ENCODE measurements at regions not wholly inside any gene's neighbourhood (a gene's known extent, or its start where the extent isn't known, plus 50 kb on each side); places are given as distances from the start of the nearest gene placed in this dataset.

DNA sequence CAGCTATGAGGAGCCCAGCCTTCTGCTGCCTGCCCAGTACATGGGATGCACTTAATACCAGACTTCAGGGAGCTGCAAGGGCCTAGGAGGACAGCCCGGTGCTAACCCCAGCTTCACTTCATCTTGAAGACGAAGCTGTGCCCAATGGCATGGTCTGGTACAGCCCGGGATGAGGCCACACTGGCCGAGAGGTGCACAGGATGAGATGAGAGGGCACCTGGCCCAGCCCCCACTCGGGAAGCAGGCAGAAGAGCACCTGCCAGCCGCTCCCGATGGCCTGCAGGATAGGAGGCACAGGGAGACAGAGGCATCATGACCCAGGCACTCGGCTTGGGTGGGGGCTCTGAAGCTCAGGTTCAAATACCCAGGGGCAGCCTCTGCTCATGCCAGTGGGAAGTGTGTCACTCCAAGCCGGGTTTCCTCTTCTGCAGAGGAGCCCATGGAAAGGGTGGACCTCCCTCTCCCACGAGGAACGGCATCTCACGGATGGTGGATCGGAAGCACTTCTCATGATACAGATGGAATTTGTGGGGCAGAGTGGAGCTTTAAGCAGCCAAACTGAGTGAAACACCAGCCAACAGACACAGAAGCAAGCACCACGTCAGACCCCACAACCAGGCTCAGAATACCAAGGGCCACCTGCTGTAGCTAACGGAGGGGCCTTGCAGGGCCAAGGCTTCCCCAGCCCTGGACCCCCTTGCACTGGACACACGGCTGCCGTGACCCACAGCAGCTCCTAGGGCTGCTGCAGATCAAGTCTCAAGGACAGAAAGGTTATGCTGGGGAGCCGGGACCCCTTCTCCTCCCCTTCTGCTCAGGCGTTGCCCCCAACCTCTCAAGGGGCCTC lies 875.2 kb downstream of the BRD1 start:
- no peaks in the 10 kb centered on the region for H3K4me1 ChIP-seq (ENCODE audit: insufficient read depth, low read length)
- H3K27me3 ChIP-seq (ENCODE audit: control insufficient read depth in 1 of 2, insufficient read depth in 2 of 2, low read length in 2 of 2): peaks cover 0 to 4% of the 10 kb centered on the region in 2 donors
- no peak overlapping the region for H3K27ac ChIP-seq (ENCODE audit: low read depth, low read length)
- no peak overlapping the region for H3K9ac ChIP-seq (ENCODE audit: low read length)
- H3K36me3 ChIP-seq (ENCODE audit: insufficient read depth, low read length): no peaks in the 10 kb centered on the region
- H3K9me3 ChIP-seq (ENCODE audit: low read length): no peaks in the 10 kb centered on the region
- H3K4me3 ChIP-seq (ENCODE audit: low read depth in 1 of 2, low read length in 2 of 2): no peak overlapping the region

DNA sequence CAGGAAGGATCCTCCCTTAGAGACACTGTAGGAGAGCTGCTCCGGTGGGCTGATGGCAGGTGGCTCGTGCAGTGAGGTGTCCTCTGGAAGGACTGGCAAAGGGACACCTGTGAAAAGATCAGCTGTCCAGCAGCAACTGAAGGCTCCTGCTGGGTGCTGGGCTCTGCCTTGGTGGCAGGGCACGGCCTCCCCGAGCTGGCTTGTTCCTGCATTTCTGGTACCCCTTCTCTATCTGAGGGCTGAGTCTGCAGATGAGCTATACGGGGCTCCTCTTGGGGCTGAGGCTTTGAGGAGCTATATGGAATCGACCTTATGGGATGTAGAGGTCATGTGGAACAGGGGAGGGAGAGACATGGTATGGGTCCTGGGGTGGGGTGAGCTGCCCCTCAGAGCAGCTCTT lies 875.8 kb downstream of the BRD1 start:
- Histone ChIP-seq H3K9ac (ENCODE audit: low read length) (no peak overlapping the region), H3K4me3 (ENCODE audit: low read depth in 1 of 2, low read length in 2 of 2) (no peak overlapping the region), H3K36me3 (ENCODE audit: insufficient read depth, low read length) (no peaks in the 10 kb centered on the region), H3K27me3 (ENCODE audit: control insufficient read depth in 1 of 2, insufficient read depth in 2 of 2, low read length in 2 of 2) (peaks cover 0 to 4% of the 10 kb centered on the region in 2 donors), H3K9me3 (ENCODE audit: low read length) (no peaks in the 10 kb centered on the region), H3K4me1 (ENCODE audit: insufficient read depth, low read length) (no peaks in the 10 kb centered on the region), H3K27ac (ENCODE audit: low read depth, low read length) (no peak overlapping the region)

GRCh38 chr22:48950151-48950915 lies 877.3 kb downstream of the BRD1 start:
- no peak overlapping the region for H3K4me3 ChIP-seq (ENCODE audit: low read depth in 1 of 2, low read length in 2 of 2)

DNA sequence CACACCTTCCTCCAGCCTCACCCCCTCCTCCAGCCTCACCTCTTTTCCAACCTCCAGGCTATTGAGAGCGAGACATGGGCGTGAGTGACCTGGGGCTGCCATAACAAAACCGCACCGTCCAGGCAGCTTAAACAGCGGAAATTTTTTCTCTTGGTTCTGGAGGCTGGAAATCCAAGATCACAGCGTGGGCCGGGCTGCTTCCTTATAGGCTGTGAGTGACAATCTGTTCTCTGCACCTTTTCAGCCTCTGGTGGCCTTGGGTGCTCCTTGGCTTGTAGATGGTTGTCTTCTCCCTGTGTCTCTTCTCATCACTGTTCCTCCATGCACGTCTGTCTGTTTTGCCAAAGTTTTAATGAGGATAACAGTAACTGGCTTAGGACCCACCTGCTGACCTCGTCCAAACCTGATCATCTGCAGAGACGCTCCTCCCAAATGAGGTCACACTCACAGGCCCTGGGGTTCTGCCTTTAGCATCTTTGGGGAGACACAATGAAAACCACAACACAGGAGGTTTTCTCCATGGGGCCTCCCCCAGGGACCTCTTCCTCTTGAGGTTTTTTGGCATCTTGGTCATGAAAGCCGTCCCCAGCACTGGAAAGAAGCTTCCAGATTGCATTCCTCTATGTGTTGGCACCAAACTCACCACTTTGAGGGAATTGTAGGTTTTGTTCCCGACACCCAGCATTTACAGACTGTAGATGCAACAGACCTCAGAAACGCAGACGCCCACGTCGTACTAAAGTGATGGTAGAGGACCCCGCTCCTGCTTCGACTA lies 878.1 kb downstream of the BRD1 start:
- no peaks in the 10 kb centered on the region for H3K4me1 ChIP-seq (ENCODE audit: insufficient read depth, low read length)
- no peaks in the 10 kb centered on the region for H3K9me3 ChIP-seq (ENCODE audit: low read length)
- H3K27ac ChIP-seq (ENCODE audit: low read depth, low read length): no peak overlapping the region
- H3K27me3 ChIP-seq (ENCODE audit: control insufficient read depth in 1 of 2, insufficient read depth in 2 of 2, low read length in 2 of 2): no peaks in the 10 kb centered on the region
- no peak overlapping the region for H3K9ac ChIP-seq (ENCODE audit: low read length)
- no peaks in the 10 kb centered on the region for H3K36me3 ChIP-seq (ENCODE audit: insufficient read depth, low read length)
- no peak overlapping the region for H3K4me3 ChIP-seq (ENCODE audit: low read depth in 1 of 2, low read length in 2 of 2)

More at GRCh38 chr22:48950151-48950915, 877.3 kb downstream of the BRD1 start:
- peaks cover 0 to 4% of the 10 kb centered on the region in 2 donors for H3K27me3 ChIP-seq (ENCODE audit: control insufficient read depth in 1 of 2, insufficient read depth in 2 of 2, low read length in 2 of 2)
- H3K9me3 ChIP-seq (ENCODE audit: low read length): no peaks in the 10 kb centered on the region
- no peaks in the 10 kb centered on the region for H3K36me3 ChIP-seq (ENCODE audit: insufficient read depth, low read length)
- H3K27ac ChIP-seq (ENCODE audit: low read depth, low read length): no peak overlapping the region
- no peak overlapping the region for H3K9ac ChIP-seq (ENCODE audit: low read length)
- H3K4me1 ChIP-seq (ENCODE audit: insufficient read depth, low read length): no peaks in the 10 kb centered on the region

DNA sequence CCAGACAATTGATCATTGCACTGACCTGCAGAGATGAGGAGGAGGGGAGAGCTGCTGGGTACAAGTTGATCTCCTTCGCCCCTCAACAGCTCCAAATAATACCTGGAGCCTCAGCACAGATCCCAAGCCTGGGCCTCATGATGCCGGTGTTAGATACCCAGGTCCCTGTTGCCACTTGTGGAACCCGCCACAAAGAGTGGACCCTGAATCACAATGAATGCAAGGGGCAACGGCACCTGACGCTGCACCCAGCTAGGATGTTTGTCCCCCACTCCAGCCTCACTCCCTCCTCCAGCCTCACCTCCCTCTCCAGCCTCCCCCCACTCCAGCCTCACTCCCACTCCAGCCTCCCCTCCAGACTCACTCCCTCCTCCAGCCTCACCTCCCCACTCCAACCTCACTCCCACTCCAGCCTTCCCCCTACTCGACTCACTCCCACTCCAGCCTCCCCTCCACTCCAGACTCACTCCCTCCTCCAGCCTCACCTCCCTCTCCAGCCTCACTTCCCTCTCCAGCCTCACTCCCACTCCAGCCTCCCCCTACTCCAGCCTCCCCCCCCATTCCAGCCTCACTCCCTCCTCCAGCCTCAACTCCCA lies 879.0 kb downstream of the BRD1 start:
- Histone ChIP-seq H3K4me1 (ENCODE audit: insufficient read depth, low read length) (no peaks in the 10 kb centered on the region), H3K27ac (ENCODE audit: low read depth, low read length) (no peak overlapping the region), H3K9me3 (ENCODE audit: low read length) (no peaks in the 10 kb centered on the region), H3K9ac (ENCODE audit: low read length) (no peak overlapping the region), H3K4me3 (ENCODE audit: low read depth in 1 of 2, low read length in 2 of 2) (no peak overlapping the region), H3K27me3 (ENCODE audit: control insufficient read depth in 1 of 2, insufficient read depth in 2 of 2, low read length in 2 of 2) (no peaks in the 10 kb centered on the region), H3K36me3 (ENCODE audit: insufficient read depth, low read length) (no peaks in the 10 kb centered on the region)

GRCh38 chr22:48947636-48948035 lies 880.0 kb downstream of the BRD1 start:
- H3K4me3 ChIP-seq (ENCODE audit: low read depth in 1 of 2, low read length in 2 of 2): no peak overlapping the region
- H3K9ac ChIP-seq (ENCODE audit: low read length): no peak overlapping the region
- no peaks in the 10 kb centered on the region for H3K27me3 ChIP-seq (ENCODE audit: control insufficient read depth in 1 of 2, insufficient read depth in 2 of 2, low read length in 2 of 2)
- no peaks in the 10 kb centered on the region for H3K9me3 ChIP-seq (ENCODE audit: low read length)
- H3K4me1 ChIP-seq (ENCODE audit: insufficient read depth, low read length): no peaks in the 10 kb centered on the region
- no peaks in the 10 kb centered on the region for H3K36me3 ChIP-seq (ENCODE audit: insufficient read depth, low read length)
- no peak overlapping the region for H3K27ac ChIP-seq (ENCODE audit: low read depth, low read length)

- no peaks in the 10 kb centered on the region for H3K9me3 ChIP-seq (ENCODE audit: low read length)
- no peak overlapping the region for H3K27ac ChIP-seq (ENCODE audit: low read depth, low read length)
- no peaks in the 10 kb centered on the region for H3K4me1 ChIP-seq (ENCODE audit: insufficient read depth, low read length)
- H3K27me3 ChIP-seq (ENCODE audit: control insufficient read depth in 1 of 2, insufficient read depth in 2 of 2, low read length in 2 of 2): no peaks in the 10 kb centered on the region
- no peak overlapping the region for H3K4me3 ChIP-seq (ENCODE audit: low read depth in 1 of 2, low read length in 2 of 2)
- no peaks in the 10 kb centered on the region for H3K36me3 ChIP-seq (ENCODE audit: insufficient read depth, low read length)
- H3K9ac ChIP-seq (ENCODE audit: low read length): no peak overlapping the region
Observed at GRCh38 chr22:48945621-48946458, 881.8 kb downstream of the BRD1 start.

DNA sequence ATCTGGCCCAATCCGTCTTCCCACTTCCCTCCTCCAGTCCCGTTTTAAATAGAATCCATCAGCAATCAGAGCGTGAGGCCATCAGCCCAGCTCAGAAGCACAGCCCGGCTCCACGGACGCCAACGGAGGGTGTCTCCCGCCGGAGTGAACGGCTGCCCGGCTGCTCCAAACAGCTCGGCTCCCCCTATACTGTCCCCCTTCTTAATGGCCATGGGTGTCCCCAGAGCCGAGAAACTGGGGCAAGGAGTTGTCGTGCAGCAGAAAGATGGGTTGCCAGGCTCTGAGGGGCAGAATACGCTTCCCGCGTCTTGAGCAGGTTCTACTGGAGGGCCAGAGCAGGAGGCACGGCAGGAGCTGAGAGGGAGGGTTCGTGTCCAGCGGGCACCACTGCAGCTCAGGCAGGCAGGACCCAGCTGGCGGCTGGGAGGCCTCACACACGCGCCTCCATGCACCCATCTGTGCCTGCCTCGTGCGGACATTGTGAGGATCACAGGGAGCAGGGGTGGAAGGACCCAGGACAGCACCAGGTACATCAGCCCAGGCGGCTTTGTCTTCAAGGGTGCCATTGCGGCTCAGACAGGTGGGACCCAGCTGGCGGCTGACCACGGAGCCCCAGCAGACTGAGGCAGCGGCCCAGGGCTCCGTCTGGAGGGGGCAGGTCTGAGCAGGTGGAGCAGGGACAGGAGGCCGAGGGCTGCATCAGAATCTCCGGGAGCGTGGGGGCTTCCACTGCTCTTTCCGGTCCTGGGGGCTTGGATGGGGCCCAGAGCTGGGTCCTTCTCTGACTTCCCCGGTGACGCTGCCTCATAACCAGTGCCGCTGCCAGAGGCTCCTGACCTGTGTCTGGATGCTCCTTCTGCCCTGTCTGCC lies 882.7 kb downstream of the BRD1 start:
- H3K4me1 ChIP-seq (ENCODE audit: insufficient read depth, low read length): no peaks in the 10 kb centered on the region
- H3K9ac ChIP-seq (ENCODE audit: low read length): no peak overlapping the region
- no peaks in the 10 kb centered on the region for H3K9me3 ChIP-seq (ENCODE audit: low read length)
- H3K27me3 ChIP-seq (ENCODE audit: control insufficient read depth in 1 of 2, insufficient read depth in 2 of 2, low read length in 2 of 2): no peaks in the 10 kb centered on the region
- H3K36me3 ChIP-seq (ENCODE audit: insufficient read depth, low read length): no peaks in the 10 kb centered on the region
- no peak overlapping the region for H3K4me3 ChIP-seq (ENCODE audit: low read depth in 1 of 2, low read length in 2 of 2)
- H3K27ac ChIP-seq (ENCODE audit: low read depth, low read length): no peak overlapping the region

GRCh38 chr22:48944433-48944750 lies 883.3 kb downstream of the BRD1 start:
- H3K9me3 ChIP-seq (ENCODE audit: low read length): no peaks in the 10 kb centered on the region
- H3K9ac ChIP-seq (ENCODE audit: low read length): no peak overlapping the region
- H3K4me3 ChIP-seq (ENCODE audit: low read depth in 1 of 2, low read length in 2 of 2): no peak overlapping the region
- H3K27ac ChIP-seq (ENCODE audit: low read depth, low read length): no peak overlapping the region
- H3K36me3 ChIP-seq (ENCODE audit: insufficient read depth, low read length): no peaks in the 10 kb centered on the region
- no peaks in the 10 kb centered on the region for H3K4me1 ChIP-seq (ENCODE audit: insufficient read depth, low read length)
- no peaks in the 10 kb centered on the region for H3K27me3 ChIP-seq (ENCODE audit: control insufficient read depth in 1 of 2, insufficient read depth in 2 of 2, low read length in 2 of 2)
